ENCODE measurements at regions not wholly inside any gene's neighbourhood (a gene's known extent, or its start where the extent isn't known, plus 50 kb on each side); places are given as distances from the start of the nearest gene placed in this dataset.

DNA sequence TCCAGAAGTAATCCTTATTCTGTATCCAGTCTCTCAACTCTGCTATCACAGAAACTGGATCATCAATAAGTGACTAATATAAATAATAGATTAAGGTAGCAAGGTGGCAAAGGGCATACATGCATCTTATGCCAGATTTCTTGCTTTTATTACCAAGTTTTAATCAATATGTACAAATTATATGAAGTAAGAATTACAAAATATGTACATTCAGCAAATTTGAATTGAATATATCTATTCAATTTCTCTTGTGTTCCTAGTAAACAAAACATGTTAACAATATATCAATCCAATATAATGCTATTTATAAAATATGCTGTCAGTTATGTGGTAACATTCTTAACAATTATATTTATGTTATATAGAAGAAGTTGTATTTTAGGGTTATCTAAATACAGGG, 488.7 kb upstream of the COX7C start:
- no peak overlapping the region for H3K4me3 ChIP-seq
- no peaks in the 10 kb centered on the region for H3K9me3 ChIP-seq
- no peaks in the 10 kb centered on the region for H3K27me3 ChIP-seq (replicated peaks in 1 of 7)
- H3K4me1 ChIP-seq = no peaks in the 10 kb centered on the region
- H3K36me3 ChIP-seq = no peaks in the 10 kb centered on the region
- no peak for DNase-seq
- H3K27ac ChIP-seq = no peak overlapping the region
- intact Hi-C loops (cut with DNase I; ENCODE audit: low total_unique reads) = no loop called here
- TF ChIP-seq POLR2AphosphoS5 (IDR thresholded peaks at IDR 0.05) = no peak
- no peak for TF ChIP-seq POLR2A (IDR thresholded peaks at IDR 0.05)
- TF ChIP-seq, protein P1, sequence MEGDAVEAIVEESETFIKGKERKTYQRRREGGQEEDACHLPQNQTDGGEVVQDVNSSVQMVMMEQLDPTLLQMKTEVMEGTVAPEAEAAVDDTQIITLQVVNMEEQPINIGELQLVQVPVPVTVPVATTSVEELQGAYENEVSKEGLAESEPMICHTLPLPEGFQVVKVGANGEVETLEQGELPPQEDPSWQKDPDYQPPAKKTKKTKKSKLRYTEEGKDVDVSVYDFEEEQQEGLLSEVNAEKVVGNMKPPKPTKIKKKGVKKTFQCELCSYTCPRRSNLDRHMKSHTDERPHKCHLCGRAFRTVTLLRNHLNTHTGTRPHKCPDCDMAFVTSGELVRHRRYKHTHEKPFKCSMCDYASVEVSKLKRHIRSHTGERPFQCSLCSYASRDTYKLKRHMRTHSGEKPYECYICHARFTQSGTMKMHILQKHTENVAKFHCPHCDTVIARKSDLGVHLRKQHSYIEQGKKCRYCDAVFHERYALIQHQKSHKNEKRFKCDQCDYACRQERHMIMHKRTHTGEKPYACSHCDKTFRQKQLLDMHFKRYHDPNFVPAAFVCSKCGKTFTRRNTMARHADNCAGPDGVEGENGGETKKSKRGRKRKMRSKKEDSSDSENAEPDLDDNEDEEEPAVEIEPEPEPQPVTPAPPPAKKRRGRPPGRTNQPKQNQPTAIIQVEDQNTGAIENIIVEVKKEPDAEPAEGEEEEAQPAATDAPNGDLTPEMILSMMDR (IDR thresholded peaks at IDR 0.05 in 8 of 11, conservative IDR thresholded peaks at IDR 0.05 in 3 of 11) = no peak

DNA sequence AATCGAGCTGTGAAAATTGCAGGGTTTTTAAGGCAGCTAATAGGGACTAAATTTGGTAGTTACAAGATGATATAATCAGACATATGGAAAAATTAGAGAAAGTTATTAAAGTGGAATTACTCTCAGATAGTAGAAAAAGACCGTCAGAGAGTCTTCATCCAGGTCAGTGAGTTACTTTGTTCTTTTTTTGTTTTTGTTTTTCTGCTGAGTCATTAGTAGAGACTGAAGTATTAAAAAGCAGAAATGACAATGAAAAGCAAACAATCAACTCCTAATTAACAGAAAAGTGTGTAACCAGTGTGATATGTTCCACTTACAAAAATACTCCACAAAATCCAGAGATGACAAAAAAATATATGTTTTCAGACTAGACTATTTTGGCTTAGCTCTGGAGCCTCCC, 480.4 kb upstream of the COX7C start:
- intact Hi-C loops (cut with DNase I; ENCODE audit: low total_unique reads) = no loop called here
- no peak for DNase-seq
- H3K9me3 ChIP-seq = no peaks in the 10 kb centered on the region
- WGBS, 5 donors = 77 to 85% (median 81%) methylated on average over 2 of the region's 2 CpGs
- H3K4me3 ChIP-seq = no peak overlapping the region
- H3K36me3 ChIP-seq = no peaks in the 10 kb centered on the region
- no peaks in the 10 kb centered on the region for H3K4me1 ChIP-seq
- no peak for TF ChIP-seq POLR2AphosphoS5 (IDR thresholded peaks at IDR 0.05)
- H3K27ac ChIP-seq = no peak overlapping the region
- H3K27me3 ChIP-seq (replicated peaks in 1 of 7) = no peaks in the 10 kb centered on the region

DNA sequence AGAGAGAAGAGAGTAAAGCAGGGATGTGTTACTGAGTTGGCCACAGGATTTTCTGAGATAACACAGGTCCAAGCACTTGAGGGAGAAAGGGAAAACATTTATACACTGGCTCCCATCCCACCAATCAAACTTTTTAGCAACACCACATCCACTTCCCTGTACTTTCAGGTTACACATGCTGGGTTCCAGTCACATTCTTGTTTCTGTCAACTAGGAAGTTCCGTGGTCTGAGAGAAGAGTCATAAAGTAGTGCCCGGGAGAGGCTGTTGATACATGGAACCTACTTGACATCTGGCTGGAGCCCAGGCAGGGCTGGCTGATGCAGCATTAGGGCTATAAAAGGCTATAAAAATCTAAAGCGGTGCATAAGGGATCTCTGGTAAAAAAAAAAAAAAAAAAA, 473.9 kb upstream of the COX7C start:
- intact Hi-C loops (cut with DNase I; ENCODE audit: low total_unique reads) = no loop called here
- no peaks in the 10 kb centered on the region for H3K4me1 ChIP-seq
- no peak overlapping the region for H3K27ac ChIP-seq
- H3K4me3 ChIP-seq = no peak overlapping the region
- no peak for DNase-seq
- TF ChIP-seq POLR2AphosphoS5 (IDR thresholded peaks at IDR 0.05) = no peak
- TF ChIP-seq, protein P1 (IDR thresholded peaks at IDR 0.05 in 8 of 11, conservative IDR thresholded peaks at IDR 0.05 in 3 of 11) = no peak
- no peak for TF ChIP-seq POLR2A (IDR thresholded peaks at IDR 0.05)
- H3K27me3 ChIP-seq (replicated peaks in 1 of 7) = no peaks in the 10 kb centered on the region
- H3K9me3 ChIP-seq = peaks cover 0 to 4% (median 0%) of the 10 kb centered on the region in 8 donors
- WGBS, 5 donors = 50 to 62% (median 58%) methylated on average over 3 of the region's 3 CpGs
- no peaks in the 10 kb centered on the region for H3K36me3 ChIP-seq

DNA sequence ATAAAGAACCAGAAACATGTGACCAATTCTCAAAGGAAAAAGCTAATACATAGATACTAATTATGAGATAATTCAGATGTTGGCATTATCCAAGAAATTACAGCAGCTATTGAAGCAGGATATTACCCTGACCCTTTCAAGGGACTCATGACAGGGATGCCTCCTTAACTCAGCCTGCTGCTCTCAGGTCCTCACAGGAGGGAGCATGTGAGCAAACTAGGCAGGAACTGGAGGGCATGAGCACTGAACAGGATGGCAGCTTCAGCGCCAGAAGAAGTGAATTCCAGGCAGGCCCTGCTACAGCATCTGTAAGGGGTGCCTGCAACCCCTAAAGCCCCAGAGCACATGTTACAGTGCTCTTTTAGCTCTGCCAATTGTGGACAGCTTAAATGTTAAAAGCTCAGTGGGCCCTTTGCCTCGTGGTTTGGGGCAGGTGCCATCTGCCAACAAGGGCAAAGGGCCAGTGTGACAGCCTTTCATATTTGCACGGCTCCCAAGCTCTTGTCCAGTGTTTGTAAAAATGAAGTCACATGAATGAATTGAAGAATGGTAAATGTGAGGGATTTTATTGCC, 464.7 kb upstream of the COX7C start:
- H3K4me1 ChIP-seq = no peaks in the 10 kb centered on the region
- H3K9me3 ChIP-seq = no peaks in the 10 kb centered on the region
- H3K27me3 ChIP-seq (replicated peaks in 1 of 7) = no peaks in the 10 kb centered on the region
- intact Hi-C loops (cut with DNase I; ENCODE audit: low total_unique reads) = no loop called here
- TF ChIP-seq POLR2A (IDR thresholded peaks at IDR 0.05) = no peak
- TF ChIP-seq, protein P1 (IDR thresholded peaks at IDR 0.05 in 8 of 11, conservative IDR thresholded peaks at IDR 0.05 in 3 of 11) = no peak
- TF ChIP-seq POLR2AphosphoS5 (IDR thresholded peaks at IDR 0.05) = no peak
- DNase-seq = no peak
- no peak overlapping the region for H3K4me3 ChIP-seq
- H3K36me3 ChIP-seq = no peaks in the 10 kb centered on the region
- no peak overlapping the region for H3K27ac ChIP-seq
- WGBS, 5 donors = 51 to 75% (median 66%) methylated on average over 3 of the region's 3 CpGs

DNA sequence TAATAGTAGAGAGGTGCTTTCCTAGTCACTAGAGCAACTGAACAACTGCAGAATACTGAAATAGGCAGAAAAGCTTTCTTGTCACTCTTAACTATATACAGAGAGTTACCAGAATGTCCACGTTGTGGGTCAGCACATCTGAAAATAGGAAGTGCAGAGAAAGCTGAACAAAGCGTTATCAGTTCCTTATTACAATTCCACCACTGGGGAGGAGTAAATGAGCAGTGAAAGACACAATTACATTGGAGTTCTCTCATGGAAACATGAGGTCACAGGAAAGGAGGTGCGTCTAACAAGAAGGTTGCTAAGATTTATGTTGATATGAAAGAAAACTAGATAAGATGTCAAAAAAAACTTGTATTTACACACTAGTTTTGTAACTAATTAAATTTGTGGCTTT, 461.9 kb upstream of the COX7C start:
- 16 to 26% (median 20%) methylated on average over 3 of the region's 3 CpGs for WGBS, 5 donors
- TF ChIP-seq POLR2A (IDR thresholded peaks at IDR 0.05) (no peak), POLR2AphosphoS5 (IDR thresholded peaks at IDR 0.05) (no peak)
- TF ChIP-seq, protein P1 (IDR thresholded peaks at IDR 0.05 in 8 of 11, conservative IDR thresholded peaks at IDR 0.05 in 3 of 11) = no peak
- intact Hi-C loops (cut with DNase I; ENCODE audit: low total_unique reads) = no loop called here

More for the DNA sequence above, 461.9 kb upstream of the COX7C start:
- Histone ChIP-seq H3K36me3 (no peaks in the 10 kb centered on the region), H3K27ac (no peak overlapping the region), H3K4me3 (no peak overlapping the region), H3K4me1 (no peaks in the 10 kb centered on the region), H3K9me3 (no peaks in the 10 kb centered on the region), H3K27me3 (replicated peaks in 1 of 7) (no peaks in the 10 kb centered on the region)
- no peak for DNase-seq
